Mucosa of rectum (tissue), 2 donors: ENCODE measurements at regions not wholly inside any gene's neighbourhood (a gene's known extent, or its start where the extent isn't known, plus 50 kb on each side); places are given as distances from the start of the nearest gene placed in this dataset.

Experiments
- H3K27ac ChIP-seq, 2 donors: one replicate each; pipeline ENCODE4 v1.7.0; 2013; ENCODE audit warnings: inconsistent platforms in 2 of 2, low read depth in 2 of 2, low read length in 2 of 2
- H3K27me3 ChIP-seq, 2 donors: one replicate each; pipeline ENCODE4 v1.7.0; 2013; ENCODE audit warnings: low read length in 2 of 2; ENCODE audit not compliant: control insufficient read depth in 2 of 2, insufficient read depth in 2 of 2
- H3K36me3 ChIP-seq, 2 donors: one replicate each; pipeline ENCODE4 v1.7.0; 2013; ENCODE audit warnings: low read length in 2 of 2; ENCODE audit not compliant: control insufficient read depth in 2 of 2, insufficient read depth in 2 of 2
- H3K4me1 ChIP-seq, 2 donors: one replicate each; pipeline ENCODE4 v1.7.0; 2013; ENCODE audit warnings: low read length in 2 of 2, mild to moderate bottlenecking in 1 of 2; ENCODE audit not compliant: control insufficient read depth in 2 of 2, insufficient read depth in 2 of 2
- H3K4me3 ChIP-seq, 2 donors: one replicate each; pipeline ENCODE4 v1.7.0; 2013; ENCODE audit warnings: low read length in 2 of 2
- H3K9ac ChIP-seq, 2 donors: one replicate each; pipeline ENCODE4 v1.7.0; 2013; ENCODE audit warnings: low read length in 2 of 2, low read depth in 1 of 2, mild to moderate bottlenecking in 1 of 2
- H3K9me3 ChIP-seq, 2 donors: one replicate each; pipeline ENCODE4 v1.7.0; 2013; ENCODE audit warnings: low read length in 2 of 2; ENCODE audit not compliant: control insufficient read depth in 2 of 2
- donor health status: healthy.
- donor health status: Normal muscosa, but diverticular disease.

DNA sequence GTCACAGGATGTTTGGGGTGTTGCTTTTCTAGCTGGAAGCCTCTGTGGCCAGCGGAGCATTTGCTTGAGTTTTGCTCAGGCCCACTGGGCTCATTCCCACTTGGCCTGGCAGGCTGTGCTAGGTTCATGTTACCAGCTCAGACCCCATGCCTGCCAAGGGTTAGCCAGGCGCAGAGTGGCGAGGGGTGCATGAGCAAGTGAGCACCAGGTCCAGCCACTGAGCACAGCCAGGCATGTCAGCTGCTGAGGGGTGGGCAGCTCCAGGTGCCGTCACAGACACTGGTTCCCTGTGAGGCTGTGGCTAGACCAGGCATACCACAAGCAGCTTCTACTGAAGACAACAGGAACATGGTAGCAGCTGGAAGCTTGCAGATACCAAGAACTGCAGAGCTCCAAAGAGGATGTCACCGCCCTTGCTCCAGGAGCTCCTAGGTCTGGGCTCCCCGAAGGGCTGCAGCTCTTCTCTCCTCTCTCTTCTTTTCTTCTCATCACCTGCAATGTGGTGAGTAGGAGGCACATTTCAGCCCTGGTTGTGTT lies 52.0 kb upstream of the CYYR1 start:
- Histone ChIP-seq H3K36me3 (no peaks in the 10 kb centered on the region), H3K27ac (no peak overlapping the region), H3K9me3 (peaks cover 0 to 2% of the 10 kb centered on the region in 2 donors), H3K4me3 (no peak overlapping the region), H3K9ac (no peak overlapping the region), H3K27me3 (no peaks in the 10 kb centered on the region), H3K4me1 (no peaks in the 10 kb centered on the region)
